HEK293T (cell line): ENCODE measurements at regions not wholly inside any gene's neighbourhood (a gene's known extent, or its start where the extent isn't known, plus 50 kb on each side); places are given as distances from the start of the nearest gene placed in this dataset.

Source experiments
- ARNT ChIP-seq: fragments of 450-650 bp; IDR thresholded peaks from 2 replicates; pipeline ENCODE4 v1.6.1; 2017; ENCODE audit warnings: mild to moderate bottlenecking
- BHLHE40 ChIP-seq: fragments of 450-650 bp; IDR thresholded peaks from 2 replicates; pipeline ENCODE4 v1.6.1; 2016; ENCODE audit warnings: mild to moderate bottlenecking, moderate library complexity, borderline replicate concordance
- FOXM1 ChIP-seq: fragments of 450-650 bp; IDR thresholded peaks from 2 replicates; pipeline ENCODE4 v1.6.1; 2017; ENCODE audit warnings: mild to moderate bottlenecking, borderline replicate concordance
- NFRKB ChIP-seq: fragments of 450-650 bp; IDR thresholded peaks from 2 replicates; pipeline ENCODE4 v1.6.1; 2016; ENCODE audit warnings: mild to moderate bottlenecking, moderate library complexity
- SP1 ChIP-seq: fragments of 450-650 bp; IDR thresholded peaks from 2 replicates; pipeline ENCODE4 v1.6.1; 2017
- TARDBP ChIP-seq: fragments of 450-650 bp; IDR thresholded peaks from 2 replicates; pipeline ENCODE4 v1.6.1; 2016
- TF ChIP-seq, protein P1 (sequence below): fragments of 450-650 bp; IDR thresholded peaks from 2 replicates; pipeline ENCODE4 v1.6.1; 2016

DNA sequence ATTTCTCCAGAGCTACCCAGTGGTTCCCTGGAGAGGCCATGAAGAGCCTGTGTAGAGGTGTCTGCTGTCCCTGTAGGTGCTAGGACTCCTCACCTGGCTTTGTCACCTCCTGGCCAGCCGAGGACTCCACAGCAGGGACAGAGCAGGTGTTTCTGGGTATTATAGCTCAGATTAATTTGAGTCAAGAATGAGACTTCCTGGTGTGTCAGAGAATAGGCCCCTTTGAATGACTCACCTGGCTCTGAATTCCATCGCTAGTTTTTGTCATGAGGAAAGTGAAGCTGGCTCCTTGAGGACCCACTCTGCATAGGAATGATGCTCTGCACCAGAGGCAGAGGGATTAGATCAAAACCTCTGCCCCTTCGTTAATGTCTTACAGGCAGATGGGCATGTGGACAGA lies 167.5 kb upstream of the TOPAZ1 start:
- TF ChIP-seq SP1: no peak
- TF ChIP-seq, protein P1, sequence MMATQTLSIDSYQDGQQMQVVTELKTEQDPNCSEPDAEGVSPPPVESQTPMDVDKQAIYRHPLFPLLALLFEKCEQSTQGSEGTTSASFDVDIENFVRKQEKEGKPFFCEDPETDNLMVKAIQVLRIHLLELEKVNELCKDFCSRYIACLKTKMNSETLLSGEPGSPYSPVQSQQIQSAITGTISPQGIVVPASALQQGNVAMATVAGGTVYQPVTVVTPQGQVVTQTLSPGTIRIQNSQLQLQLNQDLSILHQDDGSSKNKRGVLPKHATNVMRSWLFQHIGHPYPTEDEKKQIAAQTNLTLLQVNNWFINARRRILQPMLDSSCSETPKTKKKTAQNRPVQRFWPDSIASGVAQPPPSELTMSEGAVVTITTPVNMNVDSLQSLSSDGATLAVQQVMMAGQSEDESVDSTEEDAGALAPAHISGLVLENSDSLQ: no peak
- TF ChIP-seq ARNT: no peak
- no peak for TF ChIP-seq BHLHE40
- TF ChIP-seq TARDBP: no peak
- TF ChIP-seq NFRKB: no peak
- TF ChIP-seq FOXM1: no peak
